Mesendoderm (in vitro differentiated cells): ENCODE measurements at regions not wholly inside any gene's neighbourhood (a gene's known extent, or its start where the extent isn't known, plus 50 kb on each side); places are given as distances from the start of the nearest gene placed in this dataset.

Experiments
- DNase-seq: peaks from one replicate; pipeline ENCODE4 v3.0.0; 2013
- H2AK5ac ChIP-seq: 2 replicates; pipeline ENCODE4 v1.6.1; 2013; ENCODE audit warnings: low read length, inconsistent platforms
- H2BK120ac ChIP-seq: 2 replicates; pipeline ENCODE4 v1.6.1; 2013; ENCODE audit warnings: low read depth, mild to moderate bottlenecking, low read length, moderate library complexity, mixed read lengths
- H2BK15ac ChIP-seq: replicated peaks from 2 replicates; pipeline ENCODE4 v1.6.1; 2013; ENCODE audit warnings: low read depth, mild to moderate bottlenecking, moderate library complexity
- H2BK5ac ChIP-seq: 2 replicates; pipeline ENCODE4 v1.6.1; 2013; ENCODE audit warnings: low read length, inconsistent platforms
- H3K18ac ChIP-seq: 2 replicates; pipeline ENCODE4 v1.6.1; 2013; ENCODE audit warnings: mild to moderate bottlenecking, low read length, mixed read lengths
- H3K23ac ChIP-seq: one replicate; pipeline ENCODE4 v1.6.1; 2013; ENCODE audit warnings: low read length
- H3K27ac ChIP-seq: 2 replicates; pipeline ENCODE4 v1.5.1; 2013; ENCODE audit warnings: low read depth, mild to moderate bottlenecking, inconsistent platforms, low read length, moderate library complexity
- H3K27me3 ChIP-seq: 2 replicates; pipeline ENCODE4 v1.6.1; 2013; ENCODE audit warnings: low read length, control low read depth, mild to moderate bottlenecking, inconsistent platforms; ENCODE audit not compliant: insufficient read depth, poor library complexity
- H3K36me3 ChIP-seq: 2 replicates; pipeline ENCODE4 v1.6.1; 2013; ENCODE audit warnings: low read length, inconsistent platforms; ENCODE audit not compliant: control insufficient read depth, insufficient read depth
- H3K4ac ChIP-seq: one replicate; pipeline ENCODE4 v1.6.1; 2013; ENCODE audit warnings: low read depth, mild to moderate bottlenecking, low read length, moderate library complexity
- H3K4me1 ChIP-seq: 2 replicates; pipeline ENCODE4 v1.6.1; 2013; ENCODE audit warnings: low read depth, low read length, inconsistent platforms; ENCODE audit not compliant: control insufficient read depth
- H3K4me2 ChIP-seq: 2 replicates; pipeline ENCODE4 v1.6.1; 2013; ENCODE audit warnings: low read length
- H3K4me3 ChIP-seq: 2 replicates; pipeline ENCODE4 v1.5.1; 2013; ENCODE audit warnings: mild to moderate bottlenecking, low read length
- H3K56ac ChIP-seq: one replicate; pipeline ENCODE4 v1.6.1; 2013; ENCODE audit warnings: low read length
- H3K79me1 ChIP-seq: 2 replicates; pipeline ENCODE4 v1.6.1; 2013; ENCODE audit warnings: low read length, inconsistent platforms
- H3K79me2 ChIP-seq: 2 replicates; pipeline ENCODE4 v1.6.1; 2013; ENCODE audit warnings: mild to moderate bottlenecking, low read length; ENCODE audit not compliant: control insufficient read depth, insufficient read depth
- H3K9ac ChIP-seq: 2 replicates; pipeline ENCODE4 v1.6.1; 2013; ENCODE audit warnings: low read length, inconsistent platforms
- H4K5ac ChIP-seq: one replicate; pipeline ENCODE4 v1.6.1; 2013; ENCODE audit warnings: low read length
- H4K8ac ChIP-seq: one replicate; pipeline ENCODE4 v1.6.1; 2013; ENCODE audit warnings: low read depth, mild to moderate bottlenecking, control low read depth, low read length, moderate library complexity
- WGBS: extraction: QIAGEN DNeasy Blood & Tissue Kit; methylation state at CpG from one replicate; pipeline ENCODE4 v1.1.7; 2013; ENCODE audit warnings: low lambda C conversion rate, missing lambda C conversion rate; ENCODE audit not compliant: insufficient coverage; ENCODE audit errors: extremely low coverage; 5-methylcytosine and 5-hydroxymethylcytosine counted together

DNA sequence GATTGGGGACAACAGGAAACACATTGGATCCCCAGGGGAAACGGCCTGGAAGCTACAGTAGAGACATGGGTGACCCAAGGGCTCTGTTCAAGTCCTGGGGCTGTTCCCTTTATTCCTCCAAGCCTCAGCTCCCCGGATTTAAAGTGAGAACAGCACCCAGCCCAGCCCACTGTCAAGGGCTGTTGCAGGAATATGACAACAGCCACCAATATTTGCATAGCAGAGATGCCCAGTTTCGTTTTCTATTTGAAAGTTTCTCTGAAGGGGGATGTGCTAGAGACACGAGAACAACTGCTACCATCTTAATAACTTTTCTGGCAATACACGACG is 81.1 kb upstream of the WNT7B start:
- Histone ChIP-seq H3K27ac (no peak overlapping the region), H2BK5ac (no peak overlapping the region), H3K56ac (no peak overlapping the region), H2BK120ac (no peak overlapping the region), H3K4me3 (no peak overlapping the region), H2AK5ac (no peak overlapping the region), H3K4me2 (no peak overlapping the region), H2BK15ac (no peak overlapping the region), H3K36me3 (no peaks in the 10 kb centered on the region), H3K23ac (no peak overlapping the region), H4K8ac (no peak overlapping the region), H3K4ac (no peak overlapping the region), H3K4me1 (no peaks in the 10 kb centered on the region), H3K27me3 (peaks cover 17% of the 10 kb centered on the region), H3K79me1 (no peaks in the 10 kb centered on the region), H3K9ac (no peak overlapping the region), H3K79me2 (no peaks in the 10 kb centered on the region), H4K5ac (no peak overlapping the region), H3K18ac (no peak overlapping the region)
- no peak for DNase-seq
- 100% methylated on average over 2 of the region's 6 CpGs for whole genome bisulfite sequencing

DNA sequence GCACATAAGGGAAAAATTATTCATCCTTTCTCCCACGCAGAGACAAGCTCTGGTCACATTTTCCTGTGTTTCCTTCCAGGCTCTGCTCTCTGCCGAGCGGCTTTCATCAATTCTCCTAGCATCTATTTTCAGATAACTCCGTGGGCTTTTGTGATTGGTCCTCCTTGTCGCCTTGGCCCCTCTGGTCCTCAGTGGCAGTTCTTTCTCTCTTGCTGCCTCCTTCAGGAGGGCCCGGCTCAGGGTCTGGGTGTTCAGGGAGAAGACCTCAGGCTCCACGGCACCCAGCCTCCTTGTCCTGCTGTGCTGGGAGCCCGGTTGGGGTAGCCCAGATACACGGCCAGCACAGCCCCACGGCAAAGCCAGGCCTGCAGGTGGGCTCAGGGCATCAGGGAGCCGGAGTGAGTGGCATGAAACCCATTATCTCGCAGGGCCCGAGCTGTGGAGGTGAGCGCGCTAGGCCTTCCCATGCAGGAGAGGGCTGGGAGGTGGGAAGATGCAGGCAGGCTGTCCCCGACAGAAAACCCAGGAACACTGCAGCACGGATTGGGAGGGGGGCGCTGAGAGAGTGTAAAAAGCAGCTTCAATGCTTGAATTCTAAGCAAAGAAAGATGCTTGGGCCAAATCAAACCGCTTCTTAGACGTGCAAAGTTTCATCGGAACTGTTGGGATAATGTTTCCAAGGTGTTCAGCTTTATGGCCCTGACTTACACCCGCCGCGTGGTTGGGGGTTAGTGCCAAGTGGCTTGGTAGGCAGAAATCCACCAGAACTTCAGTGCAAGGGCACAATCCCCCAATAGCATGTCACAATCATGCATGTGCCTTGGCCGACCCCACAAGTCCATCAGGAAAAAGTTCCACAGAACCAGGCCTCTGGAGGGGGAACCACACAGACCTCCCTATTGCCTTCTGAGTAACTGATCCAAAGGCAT is 81.9 kb upstream of the WNT7B start:
- H3K4me2 ChIP-seq, result no peak overlapping the region
- H2BK15ac ChIP-seq, result no peak overlapping the region
- no peaks in the 10 kb centered on the region for H3K79me2 ChIP-seq
- H3K9ac ChIP-seq, result no peak overlapping the region
- H3K18ac ChIP-seq, result no peak overlapping the region
- H2BK120ac ChIP-seq, result no peak overlapping the region
- no peaks in the 10 kb centered on the region for H3K36me3 ChIP-seq
- H2BK5ac ChIP-seq, result no peak overlapping the region
- DNase-seq, result no peak
- H3K27ac ChIP-seq, result no peak overlapping the region
- H3K4me1 ChIP-seq, result no peaks in the 10 kb centered on the region
- H3K79me1 ChIP-seq, result no peaks in the 10 kb centered on the region
- H3K27me3 ChIP-seq, result peaks cover 17% of the 10 kb centered on the region
- no peak overlapping the region for H3K4me3 ChIP-seq
- no peak overlapping the region for H4K8ac ChIP-seq
- H3K23ac ChIP-seq, result no peak overlapping the region
- H4K5ac ChIP-seq, result no peak overlapping the region
- no peak overlapping the region for H3K56ac ChIP-seq
- WGBS, result no CpG with 5 or more reads among the region's 25 CpGs
- H2AK5ac ChIP-seq, result no peak overlapping the region
- no peak overlapping the region for H3K4ac ChIP-seq

DNA sequence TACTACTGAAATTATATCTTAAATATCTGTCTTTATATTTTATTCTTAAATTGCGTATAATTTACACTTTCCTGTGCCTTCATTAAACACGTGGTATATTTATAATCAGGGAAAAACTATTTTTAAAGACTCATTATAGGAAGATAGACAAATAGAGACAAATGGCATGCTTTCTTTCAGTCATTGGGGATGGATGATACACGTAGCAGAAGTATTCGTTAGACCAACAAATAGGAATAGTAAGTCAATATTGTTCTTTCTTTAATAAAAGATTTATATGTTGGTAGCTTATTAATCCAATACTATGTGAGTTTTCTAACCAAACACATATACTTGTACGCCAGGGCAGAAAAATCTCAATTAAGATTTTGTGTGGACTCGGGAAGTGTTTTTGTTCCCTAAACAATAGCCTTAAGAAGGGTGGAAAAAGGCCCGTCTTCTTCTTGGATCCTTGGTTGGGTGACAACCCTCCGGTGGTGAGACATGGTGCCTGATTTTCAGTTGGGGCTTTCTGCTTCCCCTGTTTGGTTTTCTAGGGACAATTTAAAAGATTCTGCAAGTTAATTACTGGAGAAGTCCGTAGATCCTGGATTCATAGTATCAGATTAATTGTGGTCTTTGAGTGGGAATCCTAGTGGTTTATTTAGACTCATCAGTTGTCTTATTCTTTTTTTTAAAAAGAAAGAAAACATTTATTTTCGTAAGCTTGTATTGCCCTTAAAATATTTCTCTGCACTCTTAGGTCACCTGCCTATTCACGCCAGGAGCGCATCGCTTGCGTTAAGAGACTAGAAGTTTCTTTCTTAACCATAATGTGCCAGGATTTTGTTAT is 83.5 kb upstream of the WNT7B start:
- H4K8ac ChIP-seq, result no peak overlapping the region
- no peaks in the 10 kb centered on the region for H3K36me3 ChIP-seq
- peaks cover 17% of the 10 kb centered on the region for H3K27me3 ChIP-seq
- no peak overlapping the region for H3K27ac ChIP-seq
- H2AK5ac ChIP-seq, result no peak overlapping the region
- H2BK15ac ChIP-seq, result no peak overlapping the region
- no peak overlapping the region for H2BK120ac ChIP-seq
- no peak for DNase-seq
- no peak overlapping the region for H4K5ac ChIP-seq
- no peaks in the 10 kb centered on the region for H3K79me1 ChIP-seq
- H3K79me2 ChIP-seq, result no peaks in the 10 kb centered on the region
- no CpG with 5 or more reads among the region's 14 CpGs for WGBS
- no peak overlapping the region for H3K4me3 ChIP-seq
- H3K4me2 ChIP-seq, result no peak overlapping the region
- H3K9ac ChIP-seq, result no peak overlapping the region
- no peak overlapping the region for H2BK5ac ChIP-seq
- H3K56ac ChIP-seq, result no peak overlapping the region
- H3K4ac ChIP-seq, result no peak overlapping the region
- no peaks in the 10 kb centered on the region for H3K4me1 ChIP-seq
- H3K23ac ChIP-seq, result no peak overlapping the region
- H3K18ac ChIP-seq, result no peak overlapping the region

DNA sequence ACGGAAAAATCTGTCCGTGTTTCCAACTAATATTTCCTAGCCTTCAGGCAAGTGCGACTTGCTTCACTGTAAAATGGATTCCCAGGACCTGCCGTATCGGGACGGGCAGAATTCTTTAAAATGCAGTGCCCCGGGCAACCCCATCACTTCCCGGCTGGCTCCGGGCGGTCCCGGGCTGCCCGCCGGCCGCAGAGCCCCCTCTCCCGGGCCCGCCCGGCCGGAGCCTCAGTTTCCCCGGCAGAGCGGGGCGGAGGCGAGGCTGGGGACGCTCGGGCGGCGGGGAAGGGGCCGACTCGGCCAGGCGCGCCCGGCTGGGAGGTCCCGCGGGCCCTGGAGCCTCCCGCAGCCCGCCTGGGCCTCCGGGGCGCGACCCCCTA is 84.2 kb upstream of the WNT7B start:
- no CpG with 5 or more reads among the region's 38 CpGs for WGBS
- no peak overlapping the region for H2BK15ac ChIP-seq
- peak overlapping the region; percentile 67 for H3K56ac ChIP-seq
- H3K79me1 ChIP-seq, result no peaks in the 10 kb centered on the region
- H3K27ac ChIP-seq, result no peak overlapping the region
- no peak overlapping the region for H3K4me3 ChIP-seq
- H4K8ac ChIP-seq, result no peak overlapping the region
- peak overlapping the region; percentile 64 for H3K4ac ChIP-seq
- no peak overlapping the region for H4K5ac ChIP-seq
- H2BK5ac ChIP-seq, result no peak overlapping the region
- peaks cover 17% of the 10 kb centered on the region for H3K27me3 ChIP-seq
- H3K4me2 ChIP-seq, result peak overlapping the region; percentile 27
- H3K36me3 ChIP-seq, result no peaks in the 10 kb centered on the region
- peak overlapping the region; percentile 78 for H3K18ac ChIP-seq
- no peaks in the 10 kb centered on the region for H3K4me1 ChIP-seq
- no peaks in the 10 kb centered on the region for H3K79me2 ChIP-seq
- no peak overlapping the region for H2BK120ac ChIP-seq
- DNase-seq, result no peak
- peak overlapping the region; percentile 45 for H3K9ac ChIP-seq
- H3K23ac ChIP-seq, result no peak overlapping the region
- no peak overlapping the region for H2AK5ac ChIP-seq

DNA sequence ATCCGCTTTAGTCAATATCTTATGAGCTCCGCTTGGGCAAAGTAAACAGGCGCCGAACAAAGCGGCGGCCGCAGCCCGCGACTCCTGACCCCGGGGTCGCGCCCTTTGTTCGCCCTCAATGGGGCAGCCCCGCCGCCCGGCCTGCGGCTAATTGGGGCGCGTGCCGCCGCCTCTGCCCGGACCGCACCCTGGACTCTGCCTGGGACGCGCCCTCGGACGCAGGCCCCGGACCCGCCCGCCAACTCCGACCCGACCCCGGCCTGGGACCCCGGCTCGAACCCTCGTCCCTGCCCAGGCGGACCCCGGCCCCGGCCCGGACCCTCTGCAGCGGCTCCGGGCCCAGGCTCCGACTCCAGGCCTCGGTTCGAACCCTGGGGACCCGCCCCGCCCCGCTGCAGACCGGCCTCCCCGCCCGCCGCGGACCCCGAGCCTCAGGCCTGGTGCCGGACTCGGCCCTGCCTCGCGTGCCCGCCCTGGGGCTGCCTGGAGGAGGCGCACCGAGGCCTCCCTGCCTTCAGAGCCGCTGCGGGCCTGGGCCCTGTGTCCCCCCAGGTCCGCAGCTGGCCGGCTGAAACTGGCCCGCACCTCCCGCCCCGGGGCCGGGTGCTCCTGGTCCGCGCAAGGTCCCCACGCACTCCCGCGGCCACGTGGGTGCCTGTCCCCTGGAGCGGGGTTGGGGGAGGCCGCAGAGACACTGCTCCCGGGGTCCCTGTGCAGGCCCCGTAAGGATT is 84.7 kb upstream of the WNT7B start:
- Histone ChIP-seq H3K79me2 (no peaks in the 10 kb centered on the region), H3K27me3 (peaks cover 17% of the 10 kb centered on the region), H3K4me1 (no peaks in the 10 kb centered on the region), H2BK5ac (no peak overlapping the region), H3K9ac (peak overlapping the region; percentile 45), H4K5ac (no peak overlapping the region), H3K4me3 (no peak overlapping the region), H2BK15ac (no peak overlapping the region), H3K27ac (no peak overlapping the region), H2BK120ac (no peak overlapping the region), H3K4ac (peak overlapping the region; percentile 64), H3K56ac (peak overlapping the region; percentile 67), H2AK5ac (no peak overlapping the region), H3K79me1 (no peaks in the 10 kb centered on the region), H3K18ac (peak overlapping the region; percentile 78), H3K4me2 (peak overlapping the region; percentile 27), H4K8ac (no peak overlapping the region), H3K36me3 (no peaks in the 10 kb centered on the region), H3K23ac (no peak overlapping the region)
- peak; percentile 15 for DNase-seq
- WGBS, result no CpG with 5 or more reads among the region's 79 CpGs
